ENCODE measurements at regions not wholly inside any gene's neighbourhood (a gene's known extent, or its start where the extent isn't known, plus 50 kb on each side); places are given as distances from the start of the nearest gene placed in this dataset.

- H3K27me3 Mint-ChIP-seq (ENCODE audit: unreplicated experiment) = no peaks in the 10 kb centered on the region
- H3K9me3 Mint-ChIP-seq (ENCODE audit: unreplicated experiment) = no peaks in the 10 kb centered on the region
- no peaks in the 10 kb centered on the region for H3K36me3 Mint-ChIP-seq (ENCODE audit: unreplicated experiment)
- no peak overlapping the region for H3K4me3 Mint-ChIP-seq (ENCODE audit: unreplicated experiment)
- no peak overlapping the region for H3K27ac Mint-ChIP-seq (ENCODE audit: unreplicated experiment)
- TF ChIP-seq, protein P1, sequence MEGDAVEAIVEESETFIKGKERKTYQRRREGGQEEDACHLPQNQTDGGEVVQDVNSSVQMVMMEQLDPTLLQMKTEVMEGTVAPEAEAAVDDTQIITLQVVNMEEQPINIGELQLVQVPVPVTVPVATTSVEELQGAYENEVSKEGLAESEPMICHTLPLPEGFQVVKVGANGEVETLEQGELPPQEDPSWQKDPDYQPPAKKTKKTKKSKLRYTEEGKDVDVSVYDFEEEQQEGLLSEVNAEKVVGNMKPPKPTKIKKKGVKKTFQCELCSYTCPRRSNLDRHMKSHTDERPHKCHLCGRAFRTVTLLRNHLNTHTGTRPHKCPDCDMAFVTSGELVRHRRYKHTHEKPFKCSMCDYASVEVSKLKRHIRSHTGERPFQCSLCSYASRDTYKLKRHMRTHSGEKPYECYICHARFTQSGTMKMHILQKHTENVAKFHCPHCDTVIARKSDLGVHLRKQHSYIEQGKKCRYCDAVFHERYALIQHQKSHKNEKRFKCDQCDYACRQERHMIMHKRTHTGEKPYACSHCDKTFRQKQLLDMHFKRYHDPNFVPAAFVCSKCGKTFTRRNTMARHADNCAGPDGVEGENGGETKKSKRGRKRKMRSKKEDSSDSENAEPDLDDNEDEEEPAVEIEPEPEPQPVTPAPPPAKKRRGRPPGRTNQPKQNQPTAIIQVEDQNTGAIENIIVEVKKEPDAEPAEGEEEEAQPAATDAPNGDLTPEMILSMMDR (IDR thresholded peaks at IDR 0.05; ENCODE audit: partially characterized antibody, unreplicated experiment) = no peak
- no peak for DNase-seq
- no peaks in the 10 kb centered on the region for H3K4me1 Mint-ChIP-seq (ENCODE audit: low read depth, unreplicated experiment)
These were observed 192.4 kb upstream of the LRP1B start for GRCh38 chr2:142323206-142323605.

GRCh38 chr2:142321706-142322280 lies 191.0 kb upstream of the LRP1B start:
- no peaks in the 10 kb centered on the region for H3K27me3 Mint-ChIP-seq (ENCODE audit: unreplicated experiment)
- no peaks in the 10 kb centered on the region for H3K4me1 Mint-ChIP-seq (ENCODE audit: low read depth, unreplicated experiment)
- no peak overlapping the region for H3K4me3 Mint-ChIP-seq (ENCODE audit: unreplicated experiment)
- TF ChIP-seq, protein P1 (IDR thresholded peaks at IDR 0.05; ENCODE audit: partially characterized antibody, unreplicated experiment) = no peak
- no peak overlapping the region for H3K27ac Mint-ChIP-seq (ENCODE audit: unreplicated experiment)
- no peaks in the 10 kb centered on the region for H3K9me3 Mint-ChIP-seq (ENCODE audit: unreplicated experiment)
- DNase-seq = no peak
- H3K36me3 Mint-ChIP-seq (ENCODE audit: unreplicated experiment) = no peaks in the 10 kb centered on the region

- TF ChIP-seq, protein P1 (IDR thresholded peaks at IDR 0.05; ENCODE audit: partially characterized antibody, unreplicated experiment) = no peak
- Mint-ChIP-seq H3K4me1 (ENCODE audit: low read depth, unreplicated experiment) (no peaks in the 10 kb centered on the region), H3K27ac (ENCODE audit: unreplicated experiment) (no peak overlapping the region), H3K36me3 (ENCODE audit: unreplicated experiment) (no peaks in the 10 kb centered on the region), H3K4me3 (ENCODE audit: unreplicated experiment) (no peak overlapping the region), H3K27me3 (ENCODE audit: unreplicated experiment) (no peaks in the 10 kb centered on the region), H3K9me3 (ENCODE audit: unreplicated experiment) (no peaks in the 10 kb centered on the region)
- DNase-seq = no peak
These were observed 189.3 kb upstream of the LRP1B start for GRCh38 chr2:142320067-142320466.

- Mint-ChIP-seq H3K4me1 (ENCODE audit: low read depth, unreplicated experiment) (no peaks in the 10 kb centered on the region), H3K4me3 (ENCODE audit: unreplicated experiment) (no peak overlapping the region), H3K9me3 (ENCODE audit: unreplicated experiment) (no peaks in the 10 kb centered on the region), H3K27ac (ENCODE audit: unreplicated experiment) (no peak overlapping the region), H3K27me3 (ENCODE audit: unreplicated experiment) (no peaks in the 10 kb centered on the region), H3K36me3 (ENCODE audit: unreplicated experiment) (peaks cover 7% of the 10 kb centered on the region)
- no peak for DNase-seq
- TF ChIP-seq, protein P1 (IDR thresholded peaks at IDR 0.05; ENCODE audit: partially characterized antibody, unreplicated experiment) = no peak
These were observed 185.2 kb upstream of the LRP1B start for GRCh38 chr2:142316049-142316448.

DNA sequence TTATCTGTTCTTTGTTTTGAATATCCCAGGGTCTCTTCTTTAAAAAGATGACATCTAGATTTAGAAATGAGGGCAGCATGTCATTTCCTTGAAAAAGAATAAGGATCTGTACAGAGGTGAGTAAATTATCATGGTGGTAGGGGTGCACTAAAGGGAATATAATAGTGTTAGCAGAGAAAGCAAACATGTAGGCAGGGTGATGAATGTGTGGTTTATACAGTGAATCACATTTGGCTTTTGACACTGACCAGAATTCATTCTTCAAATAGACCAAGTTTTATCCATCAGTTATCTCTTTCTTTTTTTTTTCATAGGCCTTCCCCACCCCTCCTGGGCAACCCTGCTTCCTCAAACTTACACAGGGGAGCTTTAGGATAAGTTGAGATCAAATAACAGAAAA lies 184.5 kb upstream of the LRP1B start:
- H3K4me1 Mint-ChIP-seq (ENCODE audit: low read depth, unreplicated experiment) = no peaks in the 10 kb centered on the region
- no peak overlapping the region for H3K27ac Mint-ChIP-seq (ENCODE audit: unreplicated experiment)
- TF ChIP-seq, protein P1 (IDR thresholded peaks at IDR 0.05; ENCODE audit: partially characterized antibody, unreplicated experiment) = no peak
- no peaks in the 10 kb centered on the region for H3K27me3 Mint-ChIP-seq (ENCODE audit: unreplicated experiment)
- no peaks in the 10 kb centered on the region for H3K9me3 Mint-ChIP-seq (ENCODE audit: unreplicated experiment)
- no peak overlapping the region for H3K4me3 Mint-ChIP-seq (ENCODE audit: unreplicated experiment)
- peaks cover 10% of the 10 kb centered on the region for H3K36me3 Mint-ChIP-seq (ENCODE audit: unreplicated experiment)
- DNase-seq = no peak
